Muscle layer of duodenum (tissue), 2 donors: ENCODE measurements at regions not wholly inside any gene's neighbourhood (a gene's known extent, or its start where the extent isn't known, plus 50 kb on each side); places are given as distances from the start of the nearest gene placed in this dataset.

Source experiments
- H3K27ac ChIP-seq: one replicate; pipeline ENCODE4 v1.7.0; 2013; ENCODE audit warnings: mild to moderate bottlenecking, low read length
- H3K27me3 ChIP-seq: one replicate; pipeline ENCODE4 v1.7.0; 2013; ENCODE audit warnings: low read depth, mild to moderate bottlenecking, control low read depth, low read length
- H3K36me3 ChIP-seq, 2 donors: one replicate each; pipeline ENCODE4 v1.7.0; 2013; ENCODE audit warnings: low read length in 2 of 2, control low read depth in 1 of 2, mild to moderate bottlenecking in 1 of 2; ENCODE audit not compliant: insufficient read depth in 2 of 2, control insufficient read depth in 1 of 2
- H3K4me1 ChIP-seq, 2 donors: one replicate each; pipeline ENCODE4 v1.7.0; 2013; ENCODE audit warnings: low read length in 2 of 2, mild to moderate bottlenecking in 2 of 2, control low read depth in 1 of 2, moderate library complexity in 1 of 2; ENCODE audit not compliant: insufficient read depth in 2 of 2, control insufficient read depth in 1 of 2
- H3K4me3 ChIP-seq, 2 donors: one replicate each; pipeline ENCODE4 v1.7.0; 2013; ENCODE audit warnings: low read length in 2 of 2, low read depth in 1 of 2, mild to moderate bottlenecking in 1 of 2
- H3K9me3 ChIP-seq, 2 donors: one replicate each; pipeline ENCODE4 v1.7.0; 2013; ENCODE audit warnings: low read length in 2 of 2, control low read depth in 1 of 2, mild to moderate bottlenecking in 1 of 2; ENCODE audit not compliant: control insufficient read depth in 1 of 2
- donor health status: healthy.

DNA sequence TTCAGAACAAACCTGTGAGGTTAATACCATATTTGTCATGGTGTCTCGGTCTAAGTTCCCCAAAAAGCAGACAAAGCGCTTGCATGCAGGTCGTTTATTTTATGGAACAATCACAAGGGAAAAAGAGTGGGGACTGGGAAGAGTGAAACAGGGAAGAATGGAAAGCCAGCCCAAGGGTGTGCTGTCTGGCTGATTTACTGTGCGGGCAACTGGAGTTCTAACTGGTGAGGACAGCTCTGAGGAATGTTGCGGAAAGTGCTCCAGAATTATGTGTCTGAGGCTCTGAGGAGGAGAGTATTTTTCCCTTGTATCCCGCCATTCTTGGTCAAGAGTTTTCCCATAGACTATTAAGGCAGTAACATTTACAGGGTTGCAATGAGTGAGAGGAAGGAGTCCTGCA, 465.4 kb downstream of the RMST start:
- H3K27ac ChIP-seq = no peak overlapping the region
- H3K9me3 ChIP-seq = no peaks in the 10 kb centered on the region
- H3K36me3 ChIP-seq = no peaks in the 10 kb centered on the region
- H3K4me3 ChIP-seq = no peak overlapping the region
- no peaks in the 10 kb centered on the region for H3K4me1 ChIP-seq
- no peaks in the 10 kb centered on the region for H3K27me3 ChIP-seq

DNA sequence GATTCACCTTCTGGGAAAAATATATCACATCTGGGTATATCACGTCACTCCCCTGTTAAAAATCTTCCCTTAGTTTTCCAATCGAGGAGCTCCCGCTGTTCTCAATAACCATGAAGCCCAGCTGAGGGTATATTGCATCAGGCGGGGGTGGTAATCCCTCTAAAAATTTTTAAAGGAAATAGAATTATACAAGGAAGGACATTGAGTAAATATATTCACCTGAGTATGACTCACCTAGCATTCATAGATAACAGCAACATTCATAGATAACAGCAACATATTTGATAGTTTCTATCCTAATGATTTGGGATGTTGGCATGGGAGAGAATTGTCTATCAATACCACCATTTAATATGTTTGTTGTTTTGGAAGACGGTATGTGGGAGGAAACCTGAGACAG, 473.6 kb downstream of the RMST start:
- Histone ChIP-seq H3K27ac (no peak overlapping the region), H3K27me3 (no peaks in the 10 kb centered on the region), H3K4me3 (no peak overlapping the region), H3K4me1 (no peaks in the 10 kb centered on the region), H3K36me3 (no peaks in the 10 kb centered on the region), H3K9me3 (no peaks in the 10 kb centered on the region)

DNA sequence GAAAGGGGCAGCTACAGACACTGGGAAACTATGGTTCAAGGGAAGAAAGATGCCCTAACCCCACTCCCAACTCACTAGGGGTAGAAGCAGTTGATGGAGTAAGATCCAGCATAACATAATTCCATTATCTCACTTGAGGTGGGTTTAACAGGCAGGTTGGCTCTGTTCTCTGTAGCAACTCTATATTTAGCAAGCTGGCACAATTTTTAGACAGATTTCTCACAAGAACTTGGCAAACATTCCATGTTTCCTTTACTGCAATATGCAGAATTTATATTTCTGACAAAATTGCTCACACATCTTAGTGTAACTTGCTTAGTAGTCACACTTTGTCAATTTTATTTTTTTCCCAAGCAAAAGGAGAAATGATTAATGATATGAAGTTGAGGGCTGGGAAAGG, 475.4 kb downstream of the RMST start:
- H3K4me3 ChIP-seq = no peak overlapping the region

DNA sequence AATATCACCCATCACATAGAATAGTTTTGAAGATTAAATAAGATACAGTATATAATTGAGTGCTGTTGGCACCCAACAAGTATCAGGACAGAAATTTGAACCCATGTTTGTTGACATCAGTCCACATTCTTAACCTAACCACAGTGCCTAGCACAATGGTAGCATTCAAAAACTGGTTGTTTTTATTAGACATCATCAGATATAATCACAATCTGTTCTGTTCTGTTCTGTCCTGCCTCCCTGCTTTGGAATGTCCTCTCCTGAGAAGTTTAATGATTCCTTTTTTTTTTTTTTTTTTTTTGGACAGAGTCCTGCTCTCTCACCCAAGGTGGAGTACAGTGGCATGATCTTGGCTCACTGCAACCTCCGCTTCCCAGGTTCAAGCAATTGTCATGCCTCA, 476.6 kb downstream of the RMST start:
- no peak overlapping the region for H3K27ac ChIP-seq

More for the DNA sequence above, 475.4 kb downstream of the RMST start:
- no peaks in the 10 kb centered on the region for H3K9me3 ChIP-seq
- no peaks in the 10 kb centered on the region for H3K27me3 ChIP-seq
- no peaks in the 10 kb centered on the region for H3K4me1 ChIP-seq
- H3K27ac ChIP-seq = no peak overlapping the region
- H3K36me3 ChIP-seq = no peaks in the 10 kb centered on the region

DNA sequence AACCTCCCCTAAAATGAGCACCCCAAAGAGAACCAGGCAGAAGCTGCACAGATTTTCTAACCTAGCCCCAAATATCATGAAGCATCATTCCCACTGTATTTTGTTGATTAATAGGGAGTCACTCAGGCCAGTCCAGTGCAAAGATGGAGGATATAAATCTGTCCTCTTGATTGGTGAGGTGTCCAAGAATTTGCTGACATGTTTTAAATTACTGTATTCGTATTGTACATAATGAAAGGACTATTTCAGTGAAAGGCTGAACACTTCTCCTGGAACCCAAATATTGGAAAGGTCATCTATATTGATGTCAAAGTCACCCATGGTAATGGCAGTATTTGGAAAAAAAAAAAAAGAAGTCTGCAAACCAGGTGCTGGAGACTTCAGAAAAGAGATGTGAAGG, 477.5 kb downstream of the RMST start:
- Histone ChIP-seq H3K27me3 (no peaks in the 10 kb centered on the region), H3K4me3 (no peak overlapping the region), H3K4me1 (no peaks in the 10 kb centered on the region), H3K27ac (no peak overlapping the region), H3K9me3 (no peaks in the 10 kb centered on the region), H3K36me3 (no peaks in the 10 kb centered on the region)

More for the DNA sequence above, 476.6 kb downstream of the RMST start:
- no peaks in the 10 kb centered on the region for H3K27me3 ChIP-seq
- no peaks in the 10 kb centered on the region for H3K36me3 ChIP-seq
- H3K4me1 ChIP-seq = no peaks in the 10 kb centered on the region
- no peak overlapping the region for H3K4me3 ChIP-seq
- H3K9me3 ChIP-seq = no peaks in the 10 kb centered on the region

DNA sequence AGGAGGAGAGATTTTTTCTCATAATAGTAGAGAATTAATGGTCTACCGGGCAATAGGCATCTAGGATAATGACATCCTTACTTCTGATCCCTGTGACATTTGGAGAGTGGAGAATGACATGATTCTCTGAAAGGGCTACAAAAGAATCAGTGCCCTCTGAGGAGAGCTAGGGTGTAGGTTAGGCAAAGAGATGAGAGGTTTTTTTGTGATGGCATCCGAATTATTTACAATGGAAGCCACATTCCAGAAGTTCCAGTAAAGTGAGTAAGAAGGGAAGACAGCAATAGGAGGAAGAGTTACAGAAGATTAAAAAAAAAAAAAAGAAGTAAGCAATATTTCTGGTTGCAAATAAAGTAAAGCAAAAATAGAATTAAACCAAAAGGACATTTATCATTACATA, 478.0 kb downstream of the RMST start:
- no peaks in the 10 kb centered on the region for H3K9me3 ChIP-seq

DNA sequence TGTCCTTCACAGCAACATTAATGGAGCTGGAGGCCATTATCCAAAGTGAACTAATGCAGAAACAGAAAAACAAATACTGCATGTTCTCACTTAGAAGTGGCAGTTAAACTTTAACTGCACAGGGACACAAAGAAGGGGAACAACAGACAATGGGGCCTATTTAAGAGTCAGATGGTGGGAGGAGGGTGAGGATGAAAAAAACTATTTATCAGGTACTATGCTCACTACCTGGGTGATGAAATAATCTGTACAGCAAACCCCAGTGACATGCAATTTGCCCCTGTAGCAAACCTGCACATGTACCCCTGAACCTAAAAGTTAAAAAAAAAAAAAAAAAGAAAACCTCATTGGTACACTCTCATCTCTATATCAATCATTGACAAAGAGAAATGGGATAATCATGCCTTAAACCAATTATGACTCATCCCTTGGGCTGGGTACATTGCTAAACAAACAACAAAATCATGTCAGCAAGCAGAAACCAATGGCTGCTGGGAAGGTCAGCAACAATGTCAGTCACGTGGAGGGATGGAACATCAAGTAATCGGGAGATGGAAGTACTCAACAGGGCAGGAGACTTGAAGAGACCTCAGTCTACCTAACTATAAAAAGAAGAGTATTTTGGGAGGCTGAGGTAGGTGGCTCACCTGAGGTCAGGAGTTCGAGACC, 479.2 kb downstream of the RMST start:
- Histone ChIP-seq H3K4me3 (no peak overlapping the region), H3K27ac (no peak overlapping the region), H3K9me3 (no peaks in the 10 kb centered on the region), H3K36me3 (no peaks in the 10 kb centered on the region), H3K4me1 (no peaks in the 10 kb centered on the region), H3K27me3 (no peaks in the 10 kb centered on the region)

More for the DNA sequence above, 478.0 kb downstream of the RMST start:
- H3K4me1 ChIP-seq = no peaks in the 10 kb centered on the region
- H3K27ac ChIP-seq = no peak overlapping the region
- no peak overlapping the region for H3K4me3 ChIP-seq
- no peaks in the 10 kb centered on the region for H3K36me3 ChIP-seq
- H3K27me3 ChIP-seq = no peaks in the 10 kb centered on the region

DNA sequence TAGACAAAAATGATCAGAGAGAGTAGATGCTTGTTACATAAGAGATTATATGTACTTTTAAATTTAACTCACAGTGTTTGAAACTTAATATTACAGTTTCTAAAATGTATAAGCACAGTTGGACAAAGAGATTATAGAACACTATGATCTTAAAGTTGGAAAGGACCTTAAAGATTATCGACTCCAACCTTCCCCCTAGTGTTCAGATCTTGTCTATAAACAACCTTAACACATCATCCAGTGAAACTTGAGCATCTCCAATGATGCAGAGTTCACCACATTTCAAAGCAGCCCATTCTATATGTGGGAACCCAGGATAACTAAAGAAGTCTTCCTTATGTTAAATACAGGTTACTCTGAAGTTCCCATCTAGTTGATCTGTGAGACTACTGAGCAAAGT, 480.8 kb downstream of the RMST start:
- Histone ChIP-seq H3K36me3 (no peaks in the 10 kb centered on the region), H3K27me3 (no peaks in the 10 kb centered on the region)

DNA sequence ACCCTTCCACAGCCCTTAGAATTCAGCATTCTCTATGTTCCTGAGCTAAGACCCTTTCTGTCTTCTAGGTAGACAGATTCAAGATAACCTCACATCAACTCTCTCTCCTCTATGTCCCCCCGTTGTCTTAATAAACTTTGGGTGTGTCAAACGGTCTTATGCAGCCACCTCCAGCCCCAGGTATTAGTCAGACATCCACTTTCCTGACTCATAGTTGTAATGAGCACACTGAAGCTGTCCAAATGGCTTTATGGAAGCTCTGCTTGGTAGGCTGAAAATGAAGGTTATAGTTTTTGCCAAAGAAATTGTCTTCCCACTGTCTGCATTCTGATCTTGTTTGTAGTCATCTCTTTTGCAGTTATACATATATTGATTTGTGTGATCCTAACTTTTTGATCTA, 482.0 kb downstream of the RMST start:
- Histone ChIP-seq H3K4me1 (no peaks in the 10 kb centered on the region), H3K36me3 (no peaks in the 10 kb centered on the region), H3K27me3 (no peaks in the 10 kb centered on the region), H3K27ac (no peak overlapping the region), H3K4me3 (no peak overlapping the region), H3K9me3 (no peaks in the 10 kb centered on the region)

More for the DNA sequence above, 480.8 kb downstream of the RMST start:
- Histone ChIP-seq H3K4me1 (no peaks in the 10 kb centered on the region), H3K4me3 (no peak overlapping the region), H3K9me3 (no peaks in the 10 kb centered on the region), H3K27ac (no peak overlapping the region)

DNA sequence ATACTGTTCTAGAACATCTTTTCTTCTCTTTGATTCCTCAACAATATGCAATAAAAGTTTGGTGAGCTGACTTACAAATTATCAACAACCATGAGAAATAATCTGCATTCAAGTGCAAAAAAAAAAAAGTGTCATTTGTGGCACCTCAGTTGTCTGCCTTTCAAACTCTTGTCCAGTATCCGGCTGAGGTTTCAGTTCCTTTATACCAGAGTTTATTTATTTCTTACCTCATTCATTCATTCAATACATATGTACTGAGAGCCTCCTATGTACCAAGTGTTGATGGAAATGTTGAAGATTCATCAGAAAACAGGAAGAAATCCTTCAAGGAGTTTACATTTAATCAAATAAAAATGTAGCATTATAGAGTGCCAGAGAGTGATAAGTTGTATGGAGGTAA, 484.1 kb downstream of the RMST start:
- no peaks in the 10 kb centered on the region for H3K4me1 ChIP-seq
- no peaks in the 10 kb centered on the region for H3K27me3 ChIP-seq
- no peak overlapping the region for H3K27ac ChIP-seq
- no peaks in the 10 kb centered on the region for H3K9me3 ChIP-seq
- H3K36me3 ChIP-seq = no peaks in the 10 kb centered on the region
- H3K4me3 ChIP-seq = no peak overlapping the region

DNA sequence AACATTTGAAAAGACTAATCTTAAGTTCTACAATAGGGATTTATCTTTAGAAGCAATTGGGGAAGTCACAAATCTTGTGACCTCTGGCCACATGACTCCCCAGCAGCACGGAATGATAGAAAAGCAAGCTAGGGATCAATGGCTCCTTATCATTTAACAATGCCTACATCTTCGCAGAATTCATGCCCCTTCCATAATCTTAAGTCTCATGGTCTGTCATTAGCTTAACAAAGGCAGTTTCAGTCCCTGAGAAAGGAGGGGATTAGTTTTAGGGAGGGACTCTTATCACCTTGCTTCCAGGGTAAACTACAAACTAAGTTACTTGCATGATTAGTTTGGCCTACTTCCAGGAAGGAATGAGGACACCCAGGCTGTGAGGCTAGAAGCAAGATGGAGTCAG, 486.0 kb downstream of the RMST start:
- H3K4me1 ChIP-seq = no peaks in the 10 kb centered on the region
- H3K4me3 ChIP-seq = no peak overlapping the region
- H3K27me3 ChIP-seq = no peaks in the 10 kb centered on the region
- H3K27ac ChIP-seq = no peak overlapping the region
- no peaks in the 10 kb centered on the region for H3K9me3 ChIP-seq
- no peaks in the 10 kb centered on the region for H3K36me3 ChIP-seq

DNA sequence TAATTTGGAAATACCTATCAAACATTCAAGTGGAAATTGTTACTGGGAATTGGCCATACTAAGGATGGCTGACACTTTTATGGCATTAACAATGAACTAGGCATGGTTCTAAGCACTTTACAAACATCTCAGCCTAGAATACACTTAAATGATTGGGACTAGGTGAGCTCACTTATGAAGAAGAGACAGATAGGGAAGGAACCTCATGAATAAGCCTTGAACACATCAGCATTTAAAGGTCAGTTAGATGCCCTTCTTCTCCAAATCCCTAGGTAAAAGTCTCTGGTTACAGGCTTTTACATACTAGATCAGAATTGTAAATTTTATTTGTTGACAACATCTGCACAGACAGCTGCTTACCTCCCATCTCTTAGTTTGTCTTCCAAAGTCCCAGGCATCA, 488.6 kb downstream of the RMST start:
- Histone ChIP-seq H3K27ac (no peak overlapping the region), H3K4me3 (no peak overlapping the region), H3K4me1 (no peaks in the 10 kb centered on the region), H3K27me3 (no peaks in the 10 kb centered on the region), H3K9me3 (no peaks in the 10 kb centered on the region), H3K36me3 (no peaks in the 10 kb centered on the region)
